ENCODE measurements at regions not wholly inside any gene's neighbourhood (a gene's known extent, or its start where the extent isn't known, plus 50 kb on each side); places are given as distances from the start of the nearest gene placed in this dataset.
"Not testable (repeated sequence)": the region's sequence is repeated elsewhere in the genome, so short reads cannot be mapped to it uniquely, and the experiment has no call there.

DNA sequence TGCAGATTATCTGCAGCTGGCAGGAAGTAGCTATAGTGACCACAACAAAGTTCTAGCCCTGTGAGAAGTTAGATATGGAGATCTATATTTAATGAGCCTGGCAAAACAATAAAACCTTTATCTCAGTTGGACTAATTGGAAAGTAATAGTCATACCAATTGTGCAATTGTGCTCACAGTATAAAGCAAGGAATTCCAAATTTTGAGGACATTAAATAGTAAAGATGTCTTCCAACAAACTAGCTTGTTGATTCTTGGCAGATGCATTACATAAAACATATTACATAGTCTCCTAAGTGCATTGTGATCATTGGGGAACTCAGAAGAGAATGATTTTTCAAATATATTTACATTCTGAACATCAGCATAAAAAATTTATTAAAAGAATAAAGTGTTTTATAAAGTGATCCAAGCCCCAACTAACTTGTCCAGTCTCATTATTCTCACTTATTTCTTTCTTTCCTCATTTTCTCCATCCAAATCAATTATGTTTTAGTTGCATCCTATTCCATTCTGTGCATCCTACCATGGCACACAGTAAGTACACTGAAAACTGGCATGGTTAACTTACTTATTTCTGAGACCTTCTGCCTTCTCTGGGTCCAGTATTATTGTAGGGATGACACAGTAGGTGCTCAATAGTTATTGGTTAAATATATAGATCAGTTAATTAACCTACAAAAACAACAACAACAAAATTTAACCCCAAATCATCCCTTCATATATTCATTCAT, 977.2 kb upstream of the NUDT12 start:
- in situ Hi-C loops (cut with HindIII; ENCODE audit: low pct_ligation_motif_present, low pct_unique_long_range_greater_than_20kb, low sequenced_read_pairs) = no loop called here
- no peak for DNase-seq

DNA sequence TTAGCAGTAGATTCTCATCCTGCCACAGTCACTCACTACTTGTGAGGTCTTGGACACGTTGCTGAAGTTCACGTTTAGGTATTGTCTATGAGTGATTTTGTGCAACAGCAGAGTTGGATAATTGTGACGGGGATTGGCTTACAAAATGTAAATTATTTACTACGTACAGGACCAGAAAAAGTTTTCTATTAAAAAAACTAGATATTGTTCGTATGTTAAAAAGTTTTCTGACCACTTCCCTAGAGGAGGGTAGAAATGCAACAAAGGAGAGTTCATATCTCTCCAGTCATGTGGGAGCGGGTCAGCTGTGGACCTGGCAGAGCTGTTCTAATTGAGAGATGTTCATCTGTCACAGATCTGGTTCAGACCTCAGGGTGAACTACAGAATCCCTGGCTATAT, 976.1 kb upstream of the NUDT12 start:
- no peak for DNase-seq
- in situ Hi-C loops (cut with HindIII; ENCODE audit: low pct_ligation_motif_present, low pct_unique_long_range_greater_than_20kb, low sequenced_read_pairs) = no loop called here

DNA sequence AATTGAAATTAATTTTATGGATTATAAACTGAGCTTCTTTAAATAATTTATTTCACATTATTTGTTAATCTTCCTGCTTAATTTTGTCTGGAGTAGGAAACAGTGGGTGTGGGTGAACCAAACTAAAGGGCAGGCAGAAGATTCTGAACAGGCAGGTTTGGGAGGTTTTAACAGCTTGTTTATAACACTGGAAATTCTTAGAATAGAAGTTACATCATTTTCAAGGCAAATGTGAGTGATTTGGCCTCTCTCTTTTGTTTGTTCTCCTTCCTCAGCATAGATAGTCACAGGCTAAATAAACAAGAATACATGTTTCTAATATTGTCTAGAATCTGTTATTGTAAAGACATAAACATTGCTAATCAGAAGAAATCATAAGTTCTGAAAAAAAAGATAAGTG, 970.9 kb upstream of the NUDT12 start:
- in situ Hi-C loops (cut with HindIII; ENCODE audit: low pct_ligation_motif_present, low pct_unique_long_range_greater_than_20kb, low sequenced_read_pairs) = no loop called here
- no peak for DNase-seq

DNA sequence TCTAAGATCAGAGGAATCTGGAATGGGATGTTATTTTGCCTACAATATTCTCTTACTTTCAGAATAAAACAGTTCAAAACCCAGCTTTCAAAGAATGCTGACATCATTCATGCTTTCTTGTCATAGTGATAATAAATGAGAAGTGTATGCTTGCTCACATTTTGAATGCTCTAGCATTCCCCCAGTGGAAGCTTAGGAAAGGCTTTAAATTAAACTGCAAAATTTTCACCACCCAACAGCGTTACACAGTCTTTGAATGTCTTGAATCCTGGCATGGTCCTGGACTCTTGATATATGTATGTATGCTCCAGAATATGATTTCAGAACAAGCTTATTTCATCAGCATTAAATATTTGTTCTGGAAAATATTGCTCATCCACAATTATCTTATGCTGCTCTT, 964.3 kb upstream of the NUDT12 start:
- in situ Hi-C loops (cut with HindIII; ENCODE audit: low pct_ligation_motif_present, low pct_unique_long_range_greater_than_20kb, low sequenced_read_pairs) = no loop called here
- DNase-seq = no peak

DNA sequence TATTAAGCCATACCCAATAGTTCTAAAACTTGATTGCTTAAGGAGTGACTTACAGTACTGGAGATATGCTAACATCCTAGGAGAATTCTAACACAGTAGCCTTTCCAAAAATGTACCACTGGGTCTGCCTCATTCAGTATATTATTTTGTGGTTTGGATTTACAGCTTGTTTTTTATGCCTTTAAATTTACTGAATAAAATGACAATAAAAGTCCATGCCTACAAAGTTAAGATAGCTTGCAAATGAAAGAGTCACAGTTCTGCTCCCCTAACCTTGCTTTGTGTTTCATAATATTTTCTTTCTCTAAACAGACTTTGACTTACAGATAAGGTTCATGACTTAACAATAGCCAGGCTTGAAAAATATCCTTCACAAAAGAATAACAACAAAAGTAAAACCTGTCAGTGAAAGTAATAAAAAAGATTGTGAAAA, 951.1 kb upstream of the NUDT12 start:
- DNase-seq = no peak
- in situ Hi-C loops (cut with HindIII; ENCODE audit: low pct_ligation_motif_present, low pct_unique_long_range_greater_than_20kb, low sequenced_read_pairs) = no loop called here

DNA sequence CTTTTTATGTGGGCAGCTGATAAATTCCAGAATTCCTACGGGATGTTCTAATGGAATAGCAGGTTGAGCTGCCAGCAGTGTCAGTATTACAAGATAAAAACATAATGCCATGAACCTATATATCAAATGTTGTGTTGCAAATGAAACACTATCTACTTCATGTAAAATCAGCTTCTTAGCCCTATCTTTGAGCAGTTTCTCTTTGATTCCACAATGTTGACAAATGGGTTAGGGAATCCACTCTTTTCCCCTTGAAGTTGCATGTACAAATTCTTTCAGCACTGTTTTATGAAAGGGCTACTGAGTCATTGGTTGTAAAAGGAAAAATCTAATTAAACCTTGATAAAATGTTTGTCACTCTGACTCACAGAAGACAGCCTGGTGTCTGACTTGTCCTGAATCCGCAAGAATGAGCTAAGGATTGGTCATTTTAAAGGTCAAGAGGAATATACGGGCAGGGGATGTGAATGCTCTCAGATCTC, 950.6 kb upstream of the NUDT12 start:
- DNase-seq = peak; percentile 30
- in situ Hi-C loops (cut with HindIII; ENCODE audit: low pct_ligation_motif_present, low pct_unique_long_range_greater_than_20kb, low sequenced_read_pairs) = no loop called here

DNA sequence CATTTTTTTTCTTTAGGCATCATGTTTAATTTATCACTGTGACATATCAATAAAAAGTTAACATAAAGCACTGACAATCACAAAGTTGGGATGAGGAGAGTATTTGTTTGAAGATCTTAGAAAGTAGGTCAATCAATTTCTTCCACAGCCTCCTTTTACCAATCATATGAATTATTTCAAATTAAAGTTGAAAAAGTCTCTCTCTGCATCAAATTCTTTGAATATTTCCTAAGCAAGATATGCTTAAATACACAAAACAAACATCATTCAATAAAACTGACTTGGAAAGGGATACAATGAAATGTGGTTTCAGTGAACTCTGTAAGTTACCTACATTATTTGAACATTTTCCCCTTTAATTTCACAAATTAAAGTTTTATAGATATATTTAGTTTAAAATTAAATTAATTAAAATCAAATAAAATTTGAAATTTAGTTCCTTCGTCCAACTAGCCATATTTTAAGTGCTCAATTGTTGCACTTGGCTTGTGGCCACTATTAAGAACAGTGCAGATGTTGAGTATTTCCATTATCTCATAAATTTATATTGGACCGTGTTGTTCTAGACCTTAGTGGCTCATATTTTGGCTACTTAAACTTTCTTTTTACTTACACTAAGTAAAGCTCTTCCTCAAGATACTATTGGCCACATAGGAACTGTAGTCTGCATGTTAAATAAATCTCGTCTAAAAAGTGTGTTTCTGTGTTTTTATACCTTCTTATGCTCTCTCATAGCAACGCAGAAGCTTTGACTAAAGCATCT, 949.7 kb upstream of the NUDT12 start:
- no peak for DNase-seq
- in situ Hi-C loops (cut with HindIII; ENCODE audit: low pct_ligation_motif_present, low pct_unique_long_range_greater_than_20kb, low sequenced_read_pairs) = no loop called here

DNA sequence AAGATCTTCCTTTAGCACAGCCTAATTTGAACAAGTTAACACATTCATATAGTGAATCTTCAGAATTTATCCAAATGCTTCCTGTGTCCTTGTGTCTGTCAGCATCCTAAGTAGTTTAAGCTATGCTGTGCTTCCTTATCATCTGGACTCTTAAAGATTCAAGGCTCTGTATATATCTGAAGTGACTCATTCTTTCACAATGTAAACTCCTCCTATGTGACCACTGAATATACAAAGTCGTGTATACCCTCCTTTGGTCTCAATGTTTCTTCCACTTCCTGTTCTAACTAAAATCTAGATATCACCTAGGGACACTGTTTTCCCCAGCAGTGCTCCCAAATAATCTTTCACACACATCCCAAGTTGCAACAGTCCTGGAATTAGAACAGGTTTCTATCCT, 935.7 kb upstream of the NUDT12 start:
- in situ Hi-C loops (cut with HindIII; ENCODE audit: low pct_ligation_motif_present, low pct_unique_long_range_greater_than_20kb, low sequenced_read_pairs) = no loop called here
- no peak for DNase-seq

DNA sequence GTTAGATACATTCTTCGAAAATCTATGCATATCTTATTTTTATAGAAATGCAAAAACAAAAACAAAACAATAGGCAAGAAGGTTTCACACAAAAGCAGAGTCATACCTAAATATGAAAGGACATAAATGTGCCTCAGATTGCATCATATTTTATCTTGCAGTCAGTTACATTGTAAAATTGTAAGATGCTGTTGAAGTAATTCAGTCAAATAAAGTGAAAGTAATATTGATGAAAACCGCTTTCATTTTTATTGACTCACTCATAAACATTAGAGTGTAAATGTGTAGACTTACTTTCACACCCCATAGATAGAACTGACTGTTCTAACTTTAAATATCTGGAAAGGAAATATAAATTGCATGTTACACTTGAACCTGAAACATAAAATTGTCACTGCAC, 931.5 kb upstream of the NUDT12 start:
- DNase-seq = no peak
- in situ Hi-C loops (cut with HindIII; ENCODE audit: low pct_ligation_motif_present, low pct_unique_long_range_greater_than_20kb, low sequenced_read_pairs) = no loop called here

DNA sequence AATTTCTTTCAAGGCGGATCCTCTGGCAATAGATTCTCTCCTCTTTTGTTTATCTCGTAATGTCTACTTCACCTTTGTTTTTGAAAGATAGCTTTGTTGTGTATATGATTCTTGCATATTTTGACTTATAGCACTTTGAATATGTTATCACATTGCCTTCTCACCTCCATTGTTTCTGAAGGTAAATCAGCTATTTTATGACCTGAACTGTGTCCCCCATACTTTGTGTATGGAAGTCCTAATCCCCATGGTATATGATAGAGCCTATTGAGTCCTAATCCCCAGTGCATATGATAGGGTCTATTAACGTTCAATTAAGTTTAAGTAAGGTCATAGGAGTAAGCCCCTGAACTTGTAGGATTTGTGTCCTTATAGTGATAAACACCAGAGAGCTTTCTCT, 910.2 kb upstream of the NUDT12 start:
- in situ Hi-C loops (cut with HindIII; ENCODE audit: low pct_ligation_motif_present, low pct_unique_long_range_greater_than_20kb, low sequenced_read_pairs) = no loop called here
- no peak for DNase-seq

DNA sequence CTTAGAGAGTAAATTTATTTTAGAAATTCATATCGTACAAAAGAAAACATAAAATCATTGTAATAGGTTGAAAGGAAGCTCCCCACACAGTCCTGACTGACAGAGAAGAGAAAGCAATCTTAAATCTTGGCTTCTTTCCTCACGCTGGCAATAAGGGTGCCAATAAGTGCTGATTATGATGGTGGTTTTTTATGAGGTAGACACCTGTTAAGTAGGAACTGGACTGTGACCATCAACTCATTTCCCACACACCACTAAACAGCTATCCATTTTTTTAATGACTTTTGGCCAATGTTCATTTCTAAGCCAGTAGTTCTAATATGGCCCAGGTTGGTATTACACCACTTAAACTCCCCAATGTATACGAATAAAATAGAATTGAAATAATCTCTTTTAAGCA, 893.5 kb upstream of the NUDT12 start:
- no peak for DNase-seq
- in situ Hi-C loops (cut with HindIII; ENCODE audit: low pct_ligation_motif_present, low pct_unique_long_range_greater_than_20kb, low sequenced_read_pairs) = no loop called here

DNA sequence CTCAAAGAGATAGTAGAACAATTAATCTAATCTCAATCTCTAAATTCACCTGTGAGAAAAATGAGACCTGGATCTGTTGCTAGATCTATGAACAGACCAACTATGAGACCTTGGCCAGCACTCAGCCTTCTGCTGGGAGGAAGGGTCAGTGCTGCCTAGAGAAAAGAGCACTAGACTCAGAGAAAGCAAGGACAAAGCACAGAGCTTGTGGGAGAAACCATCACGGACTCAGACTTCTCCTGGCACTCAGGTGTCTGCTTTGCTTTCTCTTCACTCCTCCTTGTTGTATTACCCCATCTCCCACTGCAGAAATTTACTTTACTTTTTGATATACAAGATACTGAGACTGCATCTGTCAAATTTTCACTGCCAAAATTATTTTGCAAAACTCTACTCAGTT, 890.0 kb upstream of the NUDT12 start:
- in situ Hi-C loops (cut with HindIII; ENCODE audit: low pct_ligation_motif_present, low pct_unique_long_range_greater_than_20kb, low sequenced_read_pairs) = no loop called here
- DNase-seq = no peak

DNA sequence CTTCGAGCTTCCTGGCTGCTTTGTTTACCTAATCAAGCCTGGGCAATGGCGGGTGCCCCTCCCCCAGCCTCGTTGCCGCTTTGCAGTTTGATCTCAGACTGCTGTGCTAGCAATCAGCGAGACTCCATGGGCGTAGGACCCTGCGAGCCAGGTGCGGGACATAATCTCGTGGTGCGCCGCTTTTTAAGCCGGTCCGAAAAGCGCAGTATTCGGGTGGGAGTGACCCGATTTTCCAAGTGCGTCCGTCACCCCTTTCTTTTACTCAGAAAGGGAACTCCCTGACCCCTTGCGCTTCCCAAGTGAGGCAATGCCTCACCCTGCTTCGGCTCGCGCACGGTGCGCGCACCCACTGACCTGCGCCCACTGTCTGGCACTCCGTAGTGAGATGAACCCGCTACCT, 889.3 kb upstream of the NUDT12 start:
- in situ Hi-C loops (cut with HindIII; ENCODE audit: low pct_ligation_motif_present, low pct_unique_long_range_greater_than_20kb, low sequenced_read_pairs); DNase-seq: not testable (repeated sequence)

DNA sequence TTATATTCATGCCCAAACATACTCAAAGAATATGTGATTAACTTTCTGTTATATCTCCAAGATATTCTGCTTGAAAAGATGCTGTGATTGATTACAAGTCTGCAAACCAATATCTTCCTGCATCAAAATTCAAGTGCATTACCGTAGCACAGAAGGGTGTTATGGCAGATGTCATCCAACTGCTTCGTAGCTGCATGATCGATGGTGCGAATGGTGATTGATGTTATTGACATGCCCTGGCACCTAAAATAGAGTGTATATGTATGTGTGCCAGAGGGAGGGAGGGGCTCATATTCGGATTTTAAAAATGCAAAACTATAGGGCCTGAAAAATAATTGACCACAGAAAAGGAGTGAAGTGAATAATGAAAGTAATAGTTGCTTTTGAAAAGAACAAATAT, 882.1 kb upstream of the NUDT12 start:
- in situ Hi-C loops (cut with HindIII; ENCODE audit: low pct_ligation_motif_present, low pct_unique_long_range_greater_than_20kb, low sequenced_read_pairs) = no loop called here
- DNase-seq = no peak

DNA sequence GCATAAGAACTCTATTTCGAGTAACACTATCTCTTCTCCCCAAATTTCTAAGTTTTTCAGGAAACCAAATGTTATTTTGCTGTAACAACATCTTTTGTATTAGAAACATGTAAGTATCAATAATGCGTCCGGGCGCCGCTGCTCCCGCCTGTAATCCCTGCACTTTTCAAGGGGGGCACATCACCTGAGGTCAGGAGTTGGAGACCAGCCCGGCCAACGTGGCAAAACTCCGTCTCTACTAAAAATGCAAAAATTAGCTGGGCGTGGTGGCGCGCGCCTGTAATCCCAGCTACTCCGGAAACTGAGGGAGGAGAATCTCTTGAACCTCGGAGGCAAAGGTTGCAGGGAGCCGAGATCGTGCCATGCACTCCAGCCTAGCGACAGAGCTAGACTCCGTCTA, 881.1 kb upstream of the NUDT12 start:
- in situ Hi-C loops (cut with HindIII; ENCODE audit: low pct_ligation_motif_present, low pct_unique_long_range_greater_than_20kb, low sequenced_read_pairs) = no loop called here
- DNase-seq = no peak

DNA sequence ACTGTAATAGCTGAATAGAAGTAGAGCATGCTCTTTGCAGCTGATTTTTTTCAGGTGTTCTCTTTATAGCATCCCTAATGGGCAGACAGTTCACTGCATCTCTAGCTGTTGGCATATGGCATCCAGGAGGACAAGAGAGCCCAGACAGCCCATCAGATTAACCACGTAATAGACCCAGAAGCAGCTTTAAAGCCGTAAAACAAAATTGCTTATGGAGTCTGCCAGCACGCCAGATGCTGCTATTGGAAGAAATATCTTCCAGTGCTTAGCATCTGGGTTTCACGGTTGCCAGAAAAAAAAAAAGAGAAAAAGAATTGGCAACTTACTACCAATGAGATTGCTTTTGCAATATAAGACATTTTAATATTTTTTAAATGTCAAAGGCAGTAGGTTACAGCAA, 869.4 kb upstream of the NUDT12 start:
- no peak for DNase-seq
- in situ Hi-C loops (cut with HindIII; ENCODE audit: low pct_ligation_motif_present, low pct_unique_long_range_greater_than_20kb, low sequenced_read_pairs) = no loop called here

DNA sequence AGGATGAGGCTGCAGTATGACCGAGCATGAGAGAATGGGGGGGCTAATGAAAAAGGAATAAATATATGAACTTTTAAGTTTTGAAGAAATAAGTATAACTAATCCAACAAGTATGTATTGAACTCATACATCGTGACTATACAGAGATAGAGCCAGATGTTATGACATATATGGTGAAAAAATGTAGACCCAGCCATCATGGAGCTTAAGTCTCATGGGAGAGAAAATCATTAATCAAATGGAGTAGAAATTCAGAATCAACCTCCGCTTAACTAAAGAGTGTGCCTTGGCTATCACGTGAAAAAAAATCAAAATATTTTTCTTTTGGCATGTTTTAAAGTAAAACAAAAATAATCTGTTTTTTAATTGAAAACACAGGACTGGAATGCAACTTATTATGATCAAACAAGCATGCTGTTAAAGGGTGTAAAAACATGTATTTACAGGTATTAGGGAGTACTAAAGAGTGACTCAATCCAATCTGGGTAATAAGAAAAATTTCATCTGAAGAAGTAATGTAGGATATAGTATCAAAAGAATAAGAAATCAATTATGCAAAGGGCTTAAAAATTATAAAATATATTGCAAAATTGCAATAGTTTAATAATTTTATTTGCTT, 868.5 kb upstream of the NUDT12 start:
- no peak for DNase-seq
- in situ Hi-C loops (cut with HindIII; ENCODE audit: low pct_ligation_motif_present, low pct_unique_long_range_greater_than_20kb, low sequenced_read_pairs) = no loop called here

DNA sequence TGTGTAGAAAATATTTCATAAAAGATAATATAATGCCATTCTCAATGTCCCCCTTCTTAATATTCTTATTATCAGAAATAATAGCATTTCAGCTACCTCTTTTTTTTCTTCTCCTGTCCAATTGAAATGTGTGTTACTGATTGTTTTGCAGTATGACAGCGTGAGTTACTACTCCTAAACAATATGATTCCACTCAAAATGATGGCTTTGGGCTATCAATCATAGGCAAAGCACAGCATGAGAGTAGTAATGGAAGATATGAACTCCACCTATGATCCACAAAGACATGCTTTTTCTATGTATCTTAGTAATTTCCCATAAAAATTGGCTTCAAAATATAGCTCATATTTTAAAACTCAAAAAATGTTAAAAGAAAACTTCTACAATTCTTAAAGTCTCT, 867.3 kb upstream of the NUDT12 start:
- DNase-seq = no peak
- in situ Hi-C loops (cut with HindIII; ENCODE audit: low pct_ligation_motif_present, low pct_unique_long_range_greater_than_20kb, low sequenced_read_pairs) = no loop called here

DNA sequence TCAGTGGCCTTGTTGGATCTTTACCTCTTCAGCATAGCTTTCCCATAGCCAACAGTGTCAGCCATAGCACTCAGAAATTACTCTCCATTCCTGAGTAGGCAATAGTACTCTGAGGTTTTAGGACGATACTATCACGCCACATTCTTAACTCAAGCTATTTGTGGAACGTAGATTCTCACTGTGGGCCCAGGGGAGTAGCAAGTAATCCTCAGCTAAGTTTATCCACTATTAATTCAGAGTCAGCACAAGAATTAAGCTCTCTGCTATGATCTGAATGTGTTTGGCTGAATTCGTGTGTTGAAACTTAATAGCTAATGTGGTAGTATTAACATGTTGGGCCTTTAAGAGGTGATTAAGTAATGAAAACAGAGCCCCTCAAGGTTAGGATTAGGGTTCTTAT, 858.8 kb upstream of the NUDT12 start:
- in situ Hi-C loops (cut with HindIII; ENCODE audit: low pct_ligation_motif_present, low pct_unique_long_range_greater_than_20kb, low sequenced_read_pairs) = no loop called here
- DNase-seq = no peak

DNA sequence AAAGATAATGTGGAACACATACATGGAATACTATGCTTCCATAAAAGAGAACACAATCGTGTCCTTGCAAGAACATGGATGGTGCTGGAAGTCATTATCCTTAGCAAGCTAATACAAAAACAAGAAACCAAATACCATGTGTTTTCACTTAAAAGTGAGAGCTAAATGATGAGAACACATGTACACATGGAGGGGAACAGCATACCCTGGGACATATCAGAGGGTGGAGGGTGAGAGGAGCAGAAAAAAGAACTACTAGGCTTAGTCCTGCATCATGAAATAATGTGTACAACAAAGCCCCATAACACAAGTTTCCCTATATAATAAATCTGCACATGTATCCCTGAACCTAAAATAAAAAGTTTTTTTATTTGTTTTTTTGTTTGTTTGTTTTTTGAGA, 855.5 kb upstream of the NUDT12 start:
- no peak for DNase-seq
- in situ Hi-C loops (cut with HindIII; ENCODE audit: low pct_ligation_motif_present, low pct_unique_long_range_greater_than_20kb, low sequenced_read_pairs) = no loop called here
